ENCODE measurements at regions not wholly inside any gene's neighbourhood (a gene's known extent, or its start where the extent isn't known, plus 50 kb on each side); places are given as distances from the start of the nearest gene placed in this dataset.

DNA sequence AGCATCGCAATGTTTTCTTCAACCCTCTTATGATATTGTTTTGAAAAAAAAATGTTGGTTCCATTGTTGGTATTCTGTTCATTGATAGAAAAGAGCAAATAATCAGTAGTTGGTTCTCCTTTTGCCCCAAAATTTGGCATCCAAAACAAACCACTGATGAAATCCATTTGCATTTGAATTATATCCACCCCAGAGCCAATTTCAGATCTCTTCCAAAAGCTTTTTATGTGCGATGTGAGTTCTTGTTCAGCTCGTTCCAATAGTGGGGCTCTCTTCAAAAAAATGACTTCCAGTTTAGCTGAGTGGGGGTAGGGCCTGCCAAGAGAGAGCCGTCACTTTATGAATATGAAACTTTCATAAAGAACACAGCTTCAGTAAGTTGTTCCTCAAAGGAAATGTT is 130.7 kb downstream of the DIO2 start:
- H3K4me1 Mint-ChIP-seq (ENCODE audit: low read depth, unreplicated experiment) = no peaks in the 10 kb centered on the region
- BruUV-seq (replicated peaks) = no TSS peak
- intact Hi-C loops (cut with micrococcal nuclease; ENCODE audit: unreplicated experiment) = no loop called here
- POLR2A ChIA-PET = no interaction called here
- no peaks in the 10 kb centered on the region for H3K9me3 Mint-ChIP-seq (ENCODE audit: unreplicated experiment)
- H3K36me3 Mint-ChIP-seq (ENCODE audit: insufficient read depth, unreplicated experiment) = no peaks in the 10 kb centered on the region
- H3K4me1 ChIP-seq = no peaks in the 10 kb centered on the region
- no peak overlapping the region for H3K4me3 Mint-ChIP-seq (ENCODE audit: unreplicated experiment)
- DNase-seq = no peak
- H3K36me3 ChIP-seq (ENCODE audit: control insufficient read depth, insufficient read depth, low read length) = no peaks in the 10 kb centered on the region
- CTCF ChIA-PET = no interaction called here
- no peak overlapping the region for H3K4me3 ChIP-seq (ENCODE audit: low read depth, low read length)
- no peaks in the 10 kb centered on the region for H3K27me3 Mint-ChIP-seq (ENCODE audit: insufficient read depth, unreplicated experiment)
- H3K27me3 ChIP-seq (replicated peaks; ENCODE audit: control insufficient read depth, insufficient read depth, low read length) = no peaks in the 10 kb centered on the region
- no peak overlapping the region for H3K27ac Mint-ChIP-seq (ENCODE audit: unreplicated experiment)
- H3K9me3 ChIP-seq = no peaks in the 10 kb centered on the region
- TF ChIP-seq, protein P1, sequence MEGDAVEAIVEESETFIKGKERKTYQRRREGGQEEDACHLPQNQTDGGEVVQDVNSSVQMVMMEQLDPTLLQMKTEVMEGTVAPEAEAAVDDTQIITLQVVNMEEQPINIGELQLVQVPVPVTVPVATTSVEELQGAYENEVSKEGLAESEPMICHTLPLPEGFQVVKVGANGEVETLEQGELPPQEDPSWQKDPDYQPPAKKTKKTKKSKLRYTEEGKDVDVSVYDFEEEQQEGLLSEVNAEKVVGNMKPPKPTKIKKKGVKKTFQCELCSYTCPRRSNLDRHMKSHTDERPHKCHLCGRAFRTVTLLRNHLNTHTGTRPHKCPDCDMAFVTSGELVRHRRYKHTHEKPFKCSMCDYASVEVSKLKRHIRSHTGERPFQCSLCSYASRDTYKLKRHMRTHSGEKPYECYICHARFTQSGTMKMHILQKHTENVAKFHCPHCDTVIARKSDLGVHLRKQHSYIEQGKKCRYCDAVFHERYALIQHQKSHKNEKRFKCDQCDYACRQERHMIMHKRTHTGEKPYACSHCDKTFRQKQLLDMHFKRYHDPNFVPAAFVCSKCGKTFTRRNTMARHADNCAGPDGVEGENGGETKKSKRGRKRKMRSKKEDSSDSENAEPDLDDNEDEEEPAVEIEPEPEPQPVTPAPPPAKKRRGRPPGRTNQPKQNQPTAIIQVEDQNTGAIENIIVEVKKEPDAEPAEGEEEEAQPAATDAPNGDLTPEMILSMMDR (IDR thresholded peaks at IDR 0.05; ENCODE audit: insufficient read depth in 1 of 2, low read depth in 1 of 2, low read length in 1 of 2, severe bottlenecking in 1 of 2, unreplicated experiment in 1 of 2) = no peak

DNA sequence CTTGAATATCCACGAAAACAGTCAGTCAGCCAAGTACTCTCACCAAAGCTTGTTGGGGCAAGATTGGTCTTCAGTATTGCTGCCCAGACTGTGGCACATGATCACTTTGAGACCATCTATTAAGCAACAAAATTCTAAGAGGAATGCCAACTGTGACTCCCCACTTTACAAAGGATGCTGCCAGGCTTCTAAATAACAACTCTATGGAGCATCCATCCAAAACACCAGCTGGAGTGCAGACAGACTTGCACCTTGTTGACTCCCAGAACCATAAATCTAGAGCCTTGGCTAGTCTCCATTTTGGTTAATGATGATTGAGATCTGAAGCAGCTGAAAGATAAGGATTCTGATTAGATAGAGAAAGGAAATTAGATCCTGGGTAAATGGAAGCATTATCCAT is 132.8 kb downstream of the DIO2 start:
- Histone ChIP-seq H3K27me3 (replicated peaks; ENCODE audit: control insufficient read depth, insufficient read depth, low read length) (no peaks in the 10 kb centered on the region), H3K4me3 (ENCODE audit: low read depth, low read length) (no peak overlapping the region), H3K4me1 (no peaks in the 10 kb centered on the region), H3K9me3 (no peaks in the 10 kb centered on the region), H3K36me3 (ENCODE audit: control insufficient read depth, insufficient read depth, low read length) (no peaks in the 10 kb centered on the region)
- TF ChIP-seq, protein P1 (IDR thresholded peaks at IDR 0.05; ENCODE audit: insufficient read depth in 1 of 2, low read depth in 1 of 2, low read length in 1 of 2, severe bottlenecking in 1 of 2, unreplicated experiment in 1 of 2) = no peak
- BruUV-seq (replicated peaks) = no TSS peak
- intact Hi-C loops (cut with micrococcal nuclease; ENCODE audit: unreplicated experiment) = no loop called here
- DNase-seq = no peak
- H3K9me3 Mint-ChIP-seq (ENCODE audit: unreplicated experiment) = no peaks in the 10 kb centered on the region
- H3K4me1 Mint-ChIP-seq (ENCODE audit: low read depth, unreplicated experiment) = no peaks in the 10 kb centered on the region
- no peaks in the 10 kb centered on the region for H3K36me3 Mint-ChIP-seq (ENCODE audit: insufficient read depth, unreplicated experiment)
- H3K27me3 Mint-ChIP-seq (ENCODE audit: insufficient read depth, unreplicated experiment) = no peaks in the 10 kb centered on the region
- no peak overlapping the region for H3K27ac Mint-ChIP-seq (ENCODE audit: unreplicated experiment)
- no peak overlapping the region for H3K4me3 Mint-ChIP-seq (ENCODE audit: unreplicated experiment)
- ChIA-PET CTCF (no interaction called here), POLR2A (no interaction called here)

DNA sequence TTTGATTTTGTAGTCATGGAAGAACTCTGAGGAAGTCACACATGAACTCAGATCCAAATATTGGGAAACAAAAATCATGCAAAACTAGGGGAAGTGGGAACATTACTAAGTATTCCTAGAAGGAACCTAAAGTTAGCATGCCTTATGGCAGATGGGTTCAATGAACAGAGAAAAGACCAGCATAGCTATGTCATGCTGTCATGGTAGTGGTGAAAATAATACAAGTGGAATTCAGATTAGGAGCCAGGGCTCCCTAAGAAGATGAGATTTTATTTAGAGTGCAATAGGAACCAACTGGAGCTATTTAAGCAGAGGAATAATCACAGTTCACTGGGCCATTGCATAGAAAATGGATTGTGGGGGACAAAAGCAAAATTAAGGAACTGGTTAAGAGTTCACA is 134.0 kb downstream of the DIO2 start:
- DNase-seq = no peak
- H3K4me3 Mint-ChIP-seq (ENCODE audit: unreplicated experiment) = no peak overlapping the region
- TF ChIP-seq, protein P1 (IDR thresholded peaks at IDR 0.05; ENCODE audit: insufficient read depth in 1 of 2, low read depth in 1 of 2, low read length in 1 of 2, severe bottlenecking in 1 of 2, unreplicated experiment in 1 of 2) = no peak
- POLR2A ChIA-PET = no interaction called here
- BruUV-seq (replicated peaks) = no TSS peak
- H3K4me1 Mint-ChIP-seq (ENCODE audit: low read depth, unreplicated experiment) = no peaks in the 10 kb centered on the region
- H3K36me3 Mint-ChIP-seq (ENCODE audit: insufficient read depth, unreplicated experiment) = no peaks in the 10 kb centered on the region
- no peaks in the 10 kb centered on the region for H3K4me1 ChIP-seq
- no peak overlapping the region for H3K4me3 ChIP-seq (ENCODE audit: low read depth, low read length)
- H3K9me3 Mint-ChIP-seq (ENCODE audit: unreplicated experiment) = no peaks in the 10 kb centered on the region
- no peak overlapping the region for H3K27ac Mint-ChIP-seq (ENCODE audit: unreplicated experiment)
- intact Hi-C loops (cut with micrococcal nuclease; ENCODE audit: unreplicated experiment) = no loop called here
- no peaks in the 10 kb centered on the region for H3K27me3 ChIP-seq (replicated peaks; ENCODE audit: control insufficient read depth, insufficient read depth, low read length)
- no peaks in the 10 kb centered on the region for H3K27me3 Mint-ChIP-seq (ENCODE audit: insufficient read depth, unreplicated experiment)
- no peaks in the 10 kb centered on the region for H3K9me3 ChIP-seq
- H3K36me3 ChIP-seq (ENCODE audit: control insufficient read depth, insufficient read depth, low read length) = no peaks in the 10 kb centered on the region
- CTCF ChIA-PET = interaction anchor here (0.6 kb wide), 1 partner anchor 267 kb away, joined by 3 read pairs; no protein-coding TSS in a partner anchor

All from Caco-2 (cell line).